ENCODE measurements at regions not wholly inside any gene's neighbourhood (a gene's known extent, or its start where the extent isn't known, plus 50 kb on each side); places are given as distances from the start of the nearest gene placed in this dataset.

GRCh38 chr21:28805885-28806284, 186.8 kb downstream of the LTN1 start:
- no peak for TF ChIP-seq CTCF (IDR thresholded peaks at IDR 0.05)
- TF ChIP-seq POLR2AphosphoS5 (IDR thresholded peaks at IDR 0.05): peak; percentile 76
